IMR-90 (cell line): ENCODE measurements at regions not wholly inside any gene's neighbourhood (a gene's known extent, or its start where the extent isn't known, plus 50 kb on each side); places are given as distances from the start of the nearest gene placed in this dataset.

Source experiments
- ATAC-seq: fragments of 200-7000 bp; cut with Tn5 transposase; 2 replicates; pipeline ENCODE4 v1.9.1; 2020; ENCODE audit warnings: low read depth, mild to moderate bottlenecking, moderate library complexity
- BruUV-seq: library from RNA; stranded (reverse); fragments of 400-500 nt; replicated peaks from 2 replicates; lab custom pipeline; 2021; lab: Mats Ljungman, UMichigan
- CTCF ChIA-PET: fragments of 300-600 bp; formaldehyde crosslinking; extraction: SDS; loops from one replicate; lab custom pipeline; 2021; ENCODE audit warnings: antibody characterized with exemption; lab: Yijun Ruan, JAX
- POLR2A ChIA-PET: fragments of 300-600 bp; sonication (Branson Sonifier 250); formaldehyde crosslinking; loops from one replicate; lab custom pipeline; 2022; ENCODE audit warnings: antibody characterized with exemption; ENCODE audit not compliant: unreplicated experiment; lab: Charles Lee
- DNase-seq: peaks from one replicate; pipeline ENCODE4 v3.0.0; 2013
- H2AFZ ChIP-seq: replicated peaks from 2 replicates; pipeline ENCODE3; 2013; ENCODE audit warnings: low read length, mild to moderate bottlenecking; ENCODE audit not compliant: poor library complexity
- H2AK5ac ChIP-seq: 2 replicates; pipeline ENCODE4 v1.6.1; 2013; ENCODE audit warnings: low read depth, low read length, inconsistent platforms
- H2AK9ac ChIP-seq: replicated peaks from 2 replicates; pipeline ENCODE3; 2013; ENCODE audit warnings: mild to moderate bottlenecking, low read depth, low read length, moderate library complexity; ENCODE audit not compliant: poor library complexity
- H2BK120ac ChIP-seq: 2 replicates; pipeline ENCODE4 v1.6.1; 2013; ENCODE audit warnings: low read depth, low read length, inconsistent platforms
- H2BK15ac ChIP-seq: 3 replicates; pipeline ENCODE4 v1.6.1; 2013; ENCODE audit warnings: low read depth, low read length, inconsistent platforms
- H2BK20ac ChIP-seq: 2 replicates; pipeline ENCODE4 v1.6.1; 2013; ENCODE audit warnings: low read depth, mild to moderate bottlenecking, inconsistent platforms, low read length, moderate library complexity
- H2BK5ac ChIP-seq: 2 replicates; pipeline ENCODE4 v1.6.1; 2013; ENCODE audit warnings: mild to moderate bottlenecking, low read depth, low read length, inconsistent platforms; ENCODE audit not compliant: poor library complexity, severe bottlenecking
- H3K14ac ChIP-seq: replicated peaks from 2 replicates; pipeline ENCODE4 v1.6.1; 2013; ENCODE audit warnings: low read depth, low read length, inconsistent platforms
- H3K18ac ChIP-seq: 2 replicates; pipeline ENCODE4 v1.6.1; 2013; ENCODE audit warnings: low read depth, low read length, control low read depth
- H3K23ac ChIP-seq: 2 replicates; pipeline ENCODE4 v1.6.1; 2013; ENCODE audit warnings: low read depth, low read length, inconsistent platforms
- H3K27ac ChIP-seq: 2 replicates; pipeline ENCODE4 v1.5.1; 2013; ENCODE audit warnings: mild to moderate bottlenecking, control low read depth, low read length; ENCODE audit not compliant: insufficient read depth
- H3K27me3 ChIP-seq: 2 replicates; pipeline ENCODE4 v1.6.1; 2013; ENCODE audit warnings: low read length; ENCODE audit not compliant: control insufficient read depth, insufficient read depth
- H3K36me3 ChIP-seq: 2 replicates; pipeline ENCODE4 v1.6.1; 2013; ENCODE audit warnings: low read length, mixed read lengths; ENCODE audit not compliant: control insufficient read depth, insufficient read depth
- H3K4ac ChIP-seq: 2 replicates; pipeline ENCODE4 v1.6.1; 2013; ENCODE audit warnings: low read depth, low read length, inconsistent platforms
- H3K4me1 ChIP-seq: 2 replicates; pipeline ENCODE4 v1.6.1; 2013; ENCODE audit warnings: low read length, mixed read lengths; ENCODE audit not compliant: control insufficient read depth, insufficient read depth
- H3K4me2 ChIP-seq: 2 replicates; pipeline ENCODE4 v1.6.1; 2013; ENCODE audit warnings: low read depth, mild to moderate bottlenecking, control low read depth, low read length, moderate library complexity
- H3K4me3 ChIP-seq: 2 replicates; pipeline ENCODE4 v1.5.1; 2013; ENCODE audit warnings: low read depth, mild to moderate bottlenecking, control low read depth, low read length, moderate library complexity; ENCODE audit not compliant: insufficient read depth
- H3K56ac ChIP-seq: 2 replicates; pipeline ENCODE4 v1.6.1; 2013; ENCODE audit warnings: low read length, inconsistent platforms; ENCODE audit not compliant: insufficient read depth; ENCODE audit errors: extremely low read depth
- H3K79me1 ChIP-seq, 2 experiments: 2 replicates each; pipeline ENCODE4 v1.6.1; 2013; ENCODE audit warnings: low read length in 2 of 2, inconsistent platforms in 1 of 2, low read depth in 1 of 2
- H3K9ac ChIP-seq: 2 replicates; pipeline ENCODE4 v1.6.1; 2013; ENCODE audit warnings: low read depth, low read length, control low read depth
- H3K9me1 ChIP-seq: 2 replicates; pipeline ENCODE4 v1.6.1; 2013; ENCODE audit warnings: low read length, inconsistent platforms; ENCODE audit not compliant: insufficient read depth
- H3K9me3 ChIP-seq: 2 replicates; pipeline ENCODE4 v1.6.1; 2013; ENCODE audit warnings: low read length; ENCODE audit not compliant: control insufficient read depth, insufficient read depth
- H4K20me1 ChIP-seq: 2 replicates; pipeline ENCODE4 v1.6.1; 2013; ENCODE audit warnings: low read length, inconsistent platforms; ENCODE audit not compliant: insufficient read depth
- H4K5ac ChIP-seq: 2 replicates; pipeline ENCODE4 v1.6.1; 2013; ENCODE audit warnings: mild to moderate bottlenecking, low read depth, low read length, control low read depth
- H4K8ac ChIP-seq, 2 experiments: 2 replicates each; pipeline ENCODE4 v1.6.1; 2013; ENCODE audit warnings: low read depth in 2 of 2, low read length in 2 of 2, control low read depth in 1 of 2, inconsistent platforms in 1 of 2
- H4K91ac ChIP-seq: 2 replicates; pipeline ENCODE4 v1.6.1; 2013; ENCODE audit warnings: low read depth, low read length, inconsistent platforms; ENCODE audit not compliant: insufficient read depth
- MAFK ChIP-seq: IDR thresholded peaks from 2 replicates; pipeline ENCODE4 v1.6.1; 2012; ENCODE audit warnings: low read depth, low read length, improper control_type of control experiment
- RCOR1 ChIP-seq: IDR thresholded peaks from 2 replicates; pipeline ENCODE4 v1.6.1; 2012; ENCODE audit warnings: mild to moderate bottlenecking, low read length, improper control_type of control experiment; ENCODE audit not compliant: insufficient replicate concordance
- WGBS, 2 experiments: methylation state at CpG; one replicate each; pipeline versions ENCODE4 v1.1.5 to v1.1.7; 2013; ENCODE audit warnings: missing lambda C conversion rate in 2 of 2; ENCODE audit not compliant: insufficient read length in 1 of 2; ENCODE audit errors: extremely low coverage in 2 of 2; 5-methylcytosine and 5-hydroxymethylcytosine counted together
- dilution Hi-C: fragments of 300-500 bp; cut with HindIII; formaldehyde crosslinking; loops from one replicate; pipeline ENCODE4 v1.14.3; 2018; ENCODE audit warnings: low sequenced_read_pairs; ENCODE audit not compliant: unreplicated experiment
- in situ Hi-C: fragments of 300-500 bp; cut with MboI; formaldehyde crosslinking; loops from 3 replicates; pipeline ENCODE4 v1.14.3; 2019; ENCODE audit warnings: low sequenced_read_pairs, inconsistent platforms, mixed read lengths
- intact Hi-C: fragments of 100-400 bp; cut with micrococcal nuclease; formaldehyde crosslinking; loops from 2 replicates; pipeline ENCODE4 v1.10.0; 2022

- Histone ChIP-seq H2BK15ac (no peak overlapping the region), H3K79me1 (no peaks in the 10 kb centered on the region), H2BK5ac (no peak overlapping the region), H3K14ac (no peak overlapping the region), H2BK120ac (no peak overlapping the region), H3K23ac (no peak overlapping the region), H4K8ac (no peak overlapping the region), H3K27ac (no peak overlapping the region), H4K5ac (no peak overlapping the region), H3K56ac (no peak overlapping the region), H2AK5ac (0 out of 2 replicates have a peak overlapping the region, but pooled peaks have one; percentile 3), H4K91ac (0 out of 2 replicates have a peak overlapping the region, but pooled peaks have one; percentile 6), H3K4me2 (no peak overlapping the region), H3K4me1 (peaks cover 6% of the 10 kb centered on the region), H3K9ac (no peak overlapping the region), H3K27me3 (no peaks in the 10 kb centered on the region), H3K4ac (no peak overlapping the region), H3K9me1 (0 out of 2 replicates have a peak, but pooled peaks cover 4% of the 10 kb centered on the region), H2AFZ (no peak overlapping the region), H4K20me1 (no peaks in the 10 kb centered on the region), H2BK20ac (no peak overlapping the region), H3K9me3 (no peaks in the 10 kb centered on the region), H2AK9ac (no peak overlapping the region), H3K18ac (no peak overlapping the region), H3K36me3 (no peaks in the 10 kb centered on the region), H3K4me3 (no peak overlapping the region)
- dilution Hi-C loops, result no loop called here
- no peak for TF ChIP-seq MAFK
- TF ChIP-seq RCOR1, result no peak
- POLR2A ChIA-PET, result no interaction called here
- DNase-seq, result no peak
- in situ Hi-C loops, result loop anchor here (5.0 kb wide), 1 partner anchor 38 kb away; no protein-coding TSS in a partner anchor
- no TSS peak for BruUV-seq
- 89% methylated on average over 7 of the region's 13 CpGs; no CpG with 5 or more reads in 1 of the 2 experiments for WGBS, 2 experiments
- CTCF ChIA-PET, result interaction anchor here (0.8 kb wide), 1 partner anchor 10 kb away, joined by 3 read pairs; no protein-coding TSS in a partner anchor
- intact Hi-C loops, result no loop called here
- ATAC-seq, result no peak
Measured at GRCh38 chr1:235054936-235055335, 73.7 kb downstream of the TOMM20 start.
